HG03064 (cell line): ENCODE measurements at regions not wholly inside any gene's neighbourhood (a gene's known extent, or its start where the extent isn't known, plus 50 kb on each side); places are given as distances from the start of the nearest gene placed in this dataset.

Experiments used
- ATAC-seq: cut with Tn5 transposase; IDR thresholded peaks from one replicate; pipeline ENCODE4 v1.9.1; 2021; ENCODE audit warnings: low read depth; ENCODE audit not compliant: unreplicated experiment

GRCh38 chr3:163138258-163138657 lies 1641.7 kb downstream of the OTOL1 start:
- no peak for ATAC-seq

- ATAC-seq, result no peak
Measured at GRCh38 chr3:163132111-163132510, 1635.5 kb downstream of the OTOL1 start.

- no peak for ATAC-seq
Measured at GRCh38 chr3:163129287-163129686, 1632.7 kb downstream of the OTOL1 start.

- ATAC-seq, result no peak
Measured at GRCh38 chr3:163126115-163126514, 1629.5 kb downstream of the OTOL1 start.
